ENCODE measurements at regions not wholly inside any gene's neighbourhood (a gene's known extent, or its start where the extent isn't known, plus 50 kb on each side); places are given as distances from the start of the nearest gene placed in this dataset.

GRCh38 chr17:68812876-68813584, 142.2 kb downstream of the ABCA8 start:
- peak; percentile 15 for DNase-seq (ENCODE audit: low spot score)

DNA sequence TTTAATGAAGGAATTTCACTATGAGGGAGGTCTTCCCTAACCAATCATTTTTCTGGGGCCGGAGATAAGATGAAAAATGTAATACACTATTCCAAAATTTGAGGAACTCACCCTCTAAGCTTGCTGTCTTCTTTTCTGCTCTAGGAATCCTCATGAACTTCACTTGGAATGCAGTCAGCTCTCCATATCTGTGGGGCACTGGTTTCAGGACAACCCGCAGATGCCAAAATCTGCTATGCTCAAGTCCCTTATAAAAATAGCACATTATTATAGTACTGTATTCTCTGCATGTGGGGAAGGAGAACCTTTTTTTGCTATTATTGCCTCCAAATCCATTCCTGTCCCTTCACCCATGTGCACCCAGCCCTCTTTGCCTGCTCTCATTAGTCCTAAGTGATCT, 146.0 kb downstream of the ABCA8 start:
- DNase-seq (ENCODE audit: low spot score) = no peak

DNA sequence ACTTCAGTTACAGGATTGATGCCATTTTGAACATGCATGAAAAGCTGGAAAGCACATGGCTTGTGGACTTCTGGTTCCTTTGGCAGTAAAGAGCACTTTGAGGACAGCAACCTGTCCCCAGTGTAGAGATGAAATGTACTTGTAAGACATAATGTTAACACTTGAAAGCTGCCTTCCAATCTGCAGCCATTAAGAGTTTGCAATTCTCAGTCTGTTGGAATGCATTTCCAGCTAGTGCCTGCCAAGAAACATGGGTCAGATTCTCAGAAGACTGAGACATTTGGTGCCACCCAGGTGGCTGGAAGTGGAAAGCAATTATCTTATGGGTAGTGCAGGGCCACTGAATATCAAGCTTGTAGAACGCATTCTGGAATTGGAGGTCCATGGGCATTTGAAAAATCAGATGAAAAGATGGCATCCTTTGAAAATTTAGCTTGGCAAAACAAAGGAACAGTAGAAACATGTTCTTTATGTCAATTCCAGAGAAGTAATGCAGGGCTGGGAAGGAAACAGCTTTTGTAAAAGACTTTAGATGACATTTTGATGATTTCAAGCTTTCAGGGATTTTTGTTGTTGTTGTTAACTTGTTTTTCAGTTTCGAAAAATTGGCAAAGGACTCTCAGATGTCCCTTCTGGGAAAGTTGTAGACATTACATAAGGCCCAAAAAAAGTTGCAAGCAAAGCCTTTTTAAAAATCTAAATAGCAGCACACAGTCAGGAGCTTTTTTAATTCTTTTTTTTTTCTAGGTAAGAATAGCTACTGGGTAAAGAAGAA, 147.0 kb downstream of the ABCA8 start:
- no peak for DNase-seq (ENCODE audit: low spot score)

- DNase-seq (ENCODE audit: low spot score) = no peak
Measured at GRCh38 chr17:68805609-68806008, 149.6 kb downstream of the ABCA8 start.

GRCh38 chr17:68804777-68805520, 150.2 kb downstream of the ABCA8 start:
- DNase-seq (ENCODE audit: low spot score) = no peak

DNA sequence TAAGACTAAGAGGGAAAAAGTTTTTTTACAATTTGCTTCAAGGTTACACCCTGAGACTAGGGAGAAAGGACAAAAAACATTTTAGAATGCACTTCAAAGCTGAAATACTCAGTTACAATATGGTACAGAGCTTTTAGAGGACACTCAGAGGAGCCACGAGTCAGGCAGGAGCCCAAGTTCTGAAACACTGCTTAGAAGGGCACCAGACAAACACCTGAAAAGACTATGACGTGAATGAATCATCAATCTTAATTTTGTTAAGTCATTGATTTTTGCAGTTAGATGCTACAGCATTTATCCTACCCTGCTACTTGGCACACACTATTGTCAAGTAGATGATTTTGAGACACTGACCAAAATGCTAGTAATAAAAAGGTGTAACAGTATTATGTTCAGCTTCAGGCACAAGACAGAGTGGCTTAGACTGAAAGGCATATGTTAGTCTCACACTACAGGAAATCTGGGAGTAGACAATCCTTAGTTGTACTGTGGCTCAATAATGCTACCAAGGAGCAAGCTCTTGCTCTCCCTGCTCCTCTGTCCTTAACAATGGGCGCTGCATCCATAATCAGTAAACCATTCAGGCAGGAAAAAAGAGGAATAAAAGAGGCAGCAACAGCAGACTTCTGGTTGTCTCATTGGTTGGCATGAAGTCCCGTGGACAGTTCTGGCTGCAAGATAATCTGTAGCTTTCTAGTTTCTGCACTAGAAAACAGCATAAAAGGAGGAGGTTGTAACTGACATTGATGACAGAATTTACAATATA, 151.8 kb downstream of the ABCA8 start:
- no peak for DNase-seq (ENCODE audit: low spot score)

DNA sequence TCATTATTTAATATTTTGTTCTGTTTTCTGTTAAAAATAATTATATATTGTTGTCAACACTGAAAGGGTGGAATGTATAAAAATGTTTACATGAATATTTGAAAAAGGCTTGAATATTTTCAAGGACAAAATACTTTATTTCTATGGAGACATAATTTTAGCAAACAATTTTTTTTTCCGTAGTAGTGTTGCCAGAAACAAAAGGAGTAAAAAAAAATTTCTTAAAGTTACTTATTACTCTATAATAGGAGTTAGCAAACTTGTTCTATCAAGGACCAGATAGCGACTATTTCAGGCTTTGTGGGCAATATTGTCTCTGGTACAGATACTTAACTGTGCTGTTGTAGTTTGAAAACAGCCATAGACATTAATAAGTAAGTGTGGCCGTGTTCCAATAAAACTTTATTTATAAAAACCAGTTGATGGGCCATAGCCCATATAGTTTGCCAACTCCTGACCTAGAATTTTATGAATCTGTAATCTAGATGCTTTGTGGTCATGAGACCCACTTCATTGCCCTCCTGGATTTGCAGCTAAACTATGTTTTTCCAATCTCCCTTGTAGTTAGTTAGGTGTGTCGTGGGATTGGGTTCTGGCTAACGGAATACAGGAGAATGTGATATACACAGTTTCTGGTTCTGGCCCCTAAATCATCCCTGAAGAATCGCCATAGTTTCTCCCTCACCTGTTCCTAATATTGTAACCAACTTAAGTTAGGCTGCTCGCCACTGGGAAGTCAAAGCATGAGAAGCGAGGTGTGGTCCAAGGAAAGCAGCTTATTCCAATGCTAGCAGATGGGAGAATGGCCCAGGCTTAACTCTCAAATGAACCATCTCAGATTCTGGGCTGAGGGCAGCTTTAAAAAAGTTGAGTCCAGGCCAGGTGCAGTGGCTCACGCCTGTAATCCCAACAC, 153.6 kb downstream of the ABCA8 start:
- DNase-seq (ENCODE audit: low spot score) = no peak

- DNase-seq (ENCODE audit: low spot score) = no peak
Measured at GRCh38 chr17:68800751-68801150, 154.4 kb downstream of the ABCA8 start.

- no peak for DNase-seq (ENCODE audit: low spot score)
Measured at GRCh38 chr17:68794636-68795434, 160.4 kb downstream of the ABCA8 start.

GRCh38 chr17:68792873-68793272, 162.3 kb downstream of the ABCA8 start:
- DNase-seq (ENCODE audit: low spot score) = no peak

- no peak for DNase-seq (ENCODE audit: low spot score)
Measured at GRCh38 chr17:68792042-68792685, 163.0 kb downstream of the ABCA8 start.

DNA sequence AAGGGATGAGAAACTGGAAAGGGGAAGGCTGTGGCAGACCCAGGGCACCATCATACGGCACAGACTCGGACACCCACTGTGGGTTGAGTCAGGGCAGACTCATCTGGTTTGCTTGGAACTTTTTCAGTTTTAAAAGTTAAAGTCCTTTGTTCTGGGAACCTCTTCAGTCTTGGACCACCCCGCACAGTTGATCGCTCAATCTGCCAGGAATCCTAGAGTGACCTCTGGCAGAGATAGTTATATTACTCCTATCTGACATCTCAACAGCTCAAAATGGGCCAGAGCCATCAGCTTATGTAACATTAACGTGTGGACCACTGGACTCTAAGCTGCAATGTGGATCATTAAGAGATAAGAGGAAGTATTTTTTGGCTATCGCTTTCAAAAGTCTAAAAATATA, 164.3 kb downstream of the ABCA8 start:
- no peak for DNase-seq (ENCODE audit: low spot score)

- no peak for DNase-seq (ENCODE audit: low spot score)
Measured at GRCh38 chr17:68790492-68790891, 164.7 kb downstream of the ABCA8 start.

DNA sequence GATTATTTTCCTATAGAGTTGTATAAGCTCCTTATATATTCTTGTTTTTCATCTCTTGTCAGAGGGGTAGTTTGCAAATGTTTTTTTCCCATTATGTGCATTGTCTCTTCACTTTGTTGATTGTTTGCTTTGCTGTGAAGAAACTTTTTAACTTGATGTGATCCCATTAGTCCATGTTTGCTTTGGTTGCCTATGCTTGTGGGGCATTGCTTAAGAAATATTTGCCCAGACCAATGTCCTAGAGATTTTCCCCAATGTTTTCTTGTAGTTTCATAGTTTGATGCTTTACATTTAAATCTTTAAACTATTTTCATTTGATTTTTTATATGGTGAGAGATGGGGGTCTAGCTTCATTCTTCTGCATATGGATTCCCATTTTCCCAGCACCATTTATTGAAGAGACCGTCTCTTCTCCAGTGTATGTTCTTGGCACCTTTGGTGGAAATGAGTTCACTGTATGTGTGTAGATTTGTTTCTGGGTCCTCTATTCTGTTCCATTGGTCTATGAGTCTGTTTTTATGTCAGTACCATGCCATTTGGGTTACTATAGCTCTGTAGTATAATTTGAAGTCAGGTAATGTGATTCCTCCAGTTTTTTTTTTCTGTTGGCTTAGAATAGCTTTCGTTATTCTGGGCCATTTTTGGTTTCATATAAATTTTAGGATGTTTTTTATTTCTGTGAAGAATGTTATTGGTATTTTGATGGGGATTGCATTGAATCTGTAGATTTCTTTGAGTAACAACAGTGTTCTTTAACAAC, 165.8 kb downstream of the ABCA8 start:
- no peak for DNase-seq (ENCODE audit: low spot score)

GRCh38 chr17:68785565-68786486, 169.4 kb downstream of the ABCA8 start:
- DNase-seq (ENCODE audit: low spot score) = no peak

- no peak for DNase-seq (ENCODE audit: low spot score)
Measured at GRCh38 chr17:68784431-68784830, 170.8 kb downstream of the ABCA8 start.

DNA sequence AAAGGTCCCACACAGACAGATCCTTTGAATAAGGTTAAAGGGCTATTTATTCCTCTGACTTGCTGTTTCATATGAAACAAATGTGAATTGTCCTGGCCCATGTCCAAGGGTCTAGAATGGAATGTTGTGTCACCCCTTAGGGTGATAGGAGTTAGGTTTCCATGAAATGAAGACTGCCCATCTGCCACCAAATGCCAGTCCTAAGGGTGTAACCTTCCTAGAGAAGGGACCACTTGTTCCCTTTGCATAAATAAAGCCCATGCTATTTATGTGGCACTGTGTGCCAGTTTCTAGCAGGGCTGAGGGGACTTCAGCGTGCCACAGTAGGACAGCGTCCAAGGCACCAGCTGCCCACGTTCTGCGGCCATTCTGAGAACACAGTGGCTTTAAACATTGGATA, 171.3 kb downstream of the ABCA8 start:
- no peak for DNase-seq (ENCODE audit: low spot score)

- no peak for DNase-seq (ENCODE audit: low spot score)
Measured at GRCh38 chr17:68782789-68783188, 172.4 kb downstream of the ABCA8 start.

Measured in HuH-7 (cell line).